SK-N-SH (cell line): ENCODE measurements at regions not wholly inside any gene's neighbourhood (a gene's known extent, or its start where the extent isn't known, plus 50 kb on each side); places are given as distances from the start of the nearest gene placed in this dataset.

Experiments
- JUND ChIP-seq: IDR thresholded peaks from 2 replicates; pipeline ENCODE4 v1.4.0; 2012
- TCF12 ChIP-seq: IDR thresholded peaks from 2 replicates; pipeline ENCODE4 v1.4.0; 2012

DNA sequence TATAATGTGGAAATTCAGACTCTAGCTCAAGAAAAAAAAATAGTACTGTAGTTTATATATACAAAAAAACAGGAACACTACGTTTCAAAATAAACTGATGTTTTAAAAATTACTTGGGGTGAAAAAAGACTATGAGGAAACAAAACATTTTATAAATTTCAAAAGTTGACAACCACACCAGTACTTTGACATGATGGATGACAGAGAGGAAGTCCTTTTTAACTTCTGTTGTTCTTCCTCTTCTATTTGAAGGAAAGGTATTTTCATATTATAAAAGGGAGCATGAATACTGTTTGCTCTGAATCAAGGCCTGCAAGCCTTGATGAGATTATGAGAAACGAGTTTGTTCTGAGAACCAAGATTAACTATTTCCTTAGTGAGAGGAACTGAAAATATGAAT, 456.9 kb downstream of the TAF11L14 start:
- no peak for TF ChIP-seq TCF12
- no peak for TF ChIP-seq JUND
